HFFc6 (cell line): ENCODE measurements at regions not wholly inside any gene's neighbourhood (a gene's known extent, or its start where the extent isn't known, plus 50 kb on each side); places are given as distances from the start of the nearest gene placed in this dataset.

Source experiments
- DNase-seq: peaks from one replicate; pipeline ENCODE4 v3.0.0-alpha.2; 2018
- H3K27ac Mint-ChIP-seq: 2 replicates; pipeline ENCODE4 v1.8.0; 2020; ENCODE audit warnings: mild to moderate bottlenecking, mixed read lengths
- H3K27me3 Mint-ChIP-seq: 2 replicates; pipeline ENCODE4 v1.8.0; 2021; ENCODE audit warnings: mild to moderate bottlenecking, moderate library complexity, mixed read lengths; ENCODE audit not compliant: insufficient read depth
- H3K36me3 Mint-ChIP-seq: 2 replicates; pipeline ENCODE4 v1.8.0; 2021; ENCODE audit warnings: low read depth, mixed read lengths
- H3K4me1 Mint-ChIP-seq: 2 replicates; pipeline ENCODE4 v1.8.0; 2020; ENCODE audit warnings: low read depth, mixed read lengths
- H3K4me3 Mint-ChIP-seq: 2 replicates; pipeline ENCODE4 v1.8.0; 2020; ENCODE audit warnings: mild to moderate bottlenecking, moderate library complexity, mixed read lengths
- H3K9me3 Mint-ChIP-seq: 2 replicates; pipeline ENCODE4 v1.8.0; 2020; ENCODE audit warnings: mild to moderate bottlenecking, mixed read lengths
- CTCF ChIP-seq: fragments of 200-600 bp; sonication (generic); IDR thresholded peaks from 2 replicates; pipeline ENCODE4 v1.5.0; 2021; ENCODE audit warnings: antibody characterized with exemption, mild to moderate bottlenecking

GRCh38 chr6:14816116-14816859 lies 429.6 kb upstream of the JARID2 start:
- Mint-ChIP-seq H3K9me3 (no peaks in the 10 kb centered on the region), H3K4me1 (peaks cover 26% of the 10 kb centered on the region), H3K27me3 (peaks cover 4% of the 10 kb centered on the region), H3K4me3 (no peak overlapping the region), H3K27ac (no peak overlapping the region), H3K36me3 (0 out of 2 replicates have a peak, but pooled peaks cover 4% of the 10 kb centered on the region)
- no peak for DNase-seq
- no peak for TF ChIP-seq CTCF

GRCh38 chr6:14817074-14817473 lies 428.8 kb upstream of the JARID2 start:
- TF ChIP-seq CTCF = no peak
- Mint-ChIP-seq H3K9me3 (no peaks in the 10 kb centered on the region), H3K27me3 (peaks cover 4% of the 10 kb centered on the region), H3K4me3 (no peak overlapping the region), H3K4me1 (peaks cover 23% of the 10 kb centered on the region), H3K36me3 (0 out of 2 replicates have a peak, but pooled peaks cover 4% of the 10 kb centered on the region), H3K27ac (no peak overlapping the region)
- DNase-seq = no peak

- no peaks in the 10 kb centered on the region for H3K9me3 Mint-ChIP-seq
- TF ChIP-seq CTCF = no peak
- H3K27me3 Mint-ChIP-seq = peaks cover 2% of the 10 kb centered on the region
- no peak overlapping the region for H3K27ac Mint-ChIP-seq
- H3K4me3 Mint-ChIP-seq = no peak overlapping the region
- 0 out of 2 replicates have a peak, but pooled peaks cover 4% of the 10 kb centered on the region for H3K36me3 Mint-ChIP-seq
- no peak for DNase-seq
- H3K4me1 Mint-ChIP-seq = peaks cover 30% of the 10 kb centered on the region
Measured at GRCh38 chr6:14818422-14818884, 427.4 kb upstream of the JARID2 start.

GRCh38 chr6:14819001-14819400 lies 426.9 kb upstream of the JARID2 start:
- Mint-ChIP-seq H3K4me1 (peaks cover 30% of the 10 kb centered on the region), H3K4me3 (no peak overlapping the region), H3K27ac (no peak overlapping the region; the same call in 1 of the 2 replicates), H3K36me3 (0 out of 2 replicates have a peak, but pooled peaks cover 4% of the 10 kb centered on the region), H3K27me3 (peaks cover 2% of the 10 kb centered on the region), H3K9me3 (no peaks in the 10 kb centered on the region)
- DNase-seq = no peak
- no peak for TF ChIP-seq CTCF

GRCh38 chr6:14819840-14820420 lies 425.9 kb upstream of the JARID2 start:
- Mint-ChIP-seq H3K4me3 (no peak overlapping the region), H3K27ac (no peak overlapping the region), H3K4me1 (peaks cover 30% of the 10 kb centered on the region), H3K27me3 (peaks cover 2% of the 10 kb centered on the region), H3K36me3 (0 out of 2 replicates have a peak, but pooled peaks cover 4% of the 10 kb centered on the region), H3K9me3 (no peaks in the 10 kb centered on the region)
- no peak for TF ChIP-seq CTCF
- DNase-seq = no peak
